HEK293T (cell line): ENCODE measurements at regions not wholly inside any gene's neighbourhood (a gene's known extent, or its start where the extent isn't known, plus 50 kb on each side); places are given as distances from the start of the nearest gene placed in this dataset.

Experiments
- CTCF ChIA-PET: fragments of 350-600 bp; formaldehyde crosslinking; extraction: SDS; loops from one replicate; lab custom pipeline; 2021; ENCODE audit warnings: antibody characterized with exemption, inconsistent platforms; lab: Yijun Ruan, JAX
- POLR2A ChIA-PET: fragments of 350-600 bp; formaldehyde crosslinking; extraction: SDS; loops from one replicate; lab custom pipeline; 2020; ENCODE audit warnings: antibody characterized with exemption, inconsistent platforms; lab: Yijun Ruan, JAX
- DNase-seq: peaks from one replicate; pipeline ENCODE4 v3.0.0; 2012; ENCODE audit warnings: mixed read lengths; ENCODE audit errors: extremely low spot score
- ARNT ChIP-seq: fragments of 450-650 bp; IDR thresholded peaks from 2 replicates; pipeline ENCODE4 v1.6.1; 2017; ENCODE audit warnings: mild to moderate bottlenecking
- BHLHE40 ChIP-seq: fragments of 450-650 bp; IDR thresholded peaks from 2 replicates; pipeline ENCODE4 v1.6.1; 2016; ENCODE audit warnings: mild to moderate bottlenecking, moderate library complexity, borderline replicate concordance
- CTBP1 ChIP-seq: fragments of 450-650 bp; IDR thresholded peaks from 2 replicates; pipeline ENCODE4 v1.6.1; 2016; ENCODE audit warnings: borderline replicate concordance
- ELF4 ChIP-seq: fragments of 450-650 bp; IDR thresholded peaks from 2 replicates; pipeline ENCODE4 v1.6.1; 2017; ENCODE audit warnings: antibody characterized with exemption
- FOXA1 ChIP-seq: fragments of 450-650 bp; IDR thresholded peaks from 2 replicates; pipeline ENCODE4 v1.6.1; 2016; ENCODE audit warnings: mild to moderate bottlenecking
- FOXK2 ChIP-seq: fragments of 450-650 bp; IDR thresholded peaks from 2 replicates; pipeline ENCODE4 v1.6.1; 2016; ENCODE audit warnings: mild to moderate bottlenecking
- FOXM1 ChIP-seq: fragments of 450-650 bp; IDR thresholded peaks from 2 replicates; pipeline ENCODE4 v1.6.1; 2017; ENCODE audit warnings: mild to moderate bottlenecking, borderline replicate concordance
- HDGF ChIP-seq: fragments of 450-650 bp; IDR thresholded peaks from 2 replicates; pipeline ENCODE4 v1.6.1; 2017; ENCODE audit warnings: antibody characterized with exemption, borderline replicate concordance
- L3MBTL2 ChIP-seq: fragments of 450-650 bp; conservative IDR thresholded peaks from 2 replicates; pipeline ENCODE4 v1.6.1; 2016; ENCODE audit warnings: mild to moderate bottlenecking
- LEF1 ChIP-seq: fragments of 450-650 bp; IDR thresholded peaks from 2 replicates; pipeline ENCODE4 v1.6.1; 2017; ENCODE audit warnings: mild to moderate bottlenecking, borderline replicate concordance
- NFRKB ChIP-seq: fragments of 450-650 bp; IDR thresholded peaks from 2 replicates; pipeline ENCODE4 v1.6.1; 2016; ENCODE audit warnings: mild to moderate bottlenecking, moderate library complexity
- PKNOX1 ChIP-seq: fragments of 450-650 bp; IDR thresholded peaks from 2 replicates; pipeline ENCODE4 v1.6.1; 2016
- SP1 ChIP-seq: fragments of 450-650 bp; IDR thresholded peaks from 2 replicates; pipeline ENCODE4 v1.6.1; 2017
- SUZ12 ChIP-seq: fragments of 450-650 bp; IDR thresholded peaks from 2 replicates; pipeline ENCODE4 v1.6.1; 2016; ENCODE audit warnings: mild to moderate bottlenecking
- TARDBP ChIP-seq: fragments of 450-650 bp; IDR thresholded peaks from 2 replicates; pipeline ENCODE4 v1.6.1; 2016
- ZNF384 ChIP-seq: fragments of 450-650 bp; IDR thresholded peaks from 2 replicates; pipeline ENCODE4 v1.6.1; 2016

DNA sequence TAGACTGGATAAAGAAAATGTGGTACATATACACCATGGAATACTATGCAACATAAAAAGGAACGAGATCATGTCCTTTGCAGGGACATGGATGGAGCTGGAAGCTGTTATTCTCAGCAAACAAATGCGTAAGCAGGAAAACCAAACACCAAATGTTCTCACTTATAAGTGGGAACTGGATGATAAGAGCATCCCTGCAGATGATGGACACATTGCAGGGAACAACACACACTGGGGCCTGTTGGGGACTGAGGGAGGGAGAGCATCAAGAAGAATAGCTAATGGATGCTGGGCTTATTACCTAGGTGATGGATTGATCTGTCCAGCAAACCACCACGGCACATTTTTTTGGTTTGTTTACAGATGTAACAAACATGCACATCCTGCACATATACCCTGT is 470.5 kb upstream of the CITED2 start:
- POLR2A ChIA-PET: no interaction called here
- DNase-seq: no peak
- TF ChIP-seq FOXA1 (no peak), TARDBP (no peak), ELF4 (no peak), SP1 (no peak), FOXK2 (no peak), ARNT (no peak), CTBP1 (no peak), SUZ12 (no peak), L3MBTL2 (no peak), FOXM1 (no peak), ZNF384 (no peak), NFRKB (no peak), PKNOX1 (no peak), BHLHE40 (no peak)
- CTCF ChIA-PET: no interaction called here

- CTCF ChIA-PET: no interaction called here
- DNase-seq: no peak
- TF ChIP-seq CTBP1 (no peak), NFRKB (no peak)
- POLR2A ChIA-PET: no interaction called here
Measured at GRCh38 chr6:139841794-139842215, 467.4 kb upstream of the CITED2 start.

DNA sequence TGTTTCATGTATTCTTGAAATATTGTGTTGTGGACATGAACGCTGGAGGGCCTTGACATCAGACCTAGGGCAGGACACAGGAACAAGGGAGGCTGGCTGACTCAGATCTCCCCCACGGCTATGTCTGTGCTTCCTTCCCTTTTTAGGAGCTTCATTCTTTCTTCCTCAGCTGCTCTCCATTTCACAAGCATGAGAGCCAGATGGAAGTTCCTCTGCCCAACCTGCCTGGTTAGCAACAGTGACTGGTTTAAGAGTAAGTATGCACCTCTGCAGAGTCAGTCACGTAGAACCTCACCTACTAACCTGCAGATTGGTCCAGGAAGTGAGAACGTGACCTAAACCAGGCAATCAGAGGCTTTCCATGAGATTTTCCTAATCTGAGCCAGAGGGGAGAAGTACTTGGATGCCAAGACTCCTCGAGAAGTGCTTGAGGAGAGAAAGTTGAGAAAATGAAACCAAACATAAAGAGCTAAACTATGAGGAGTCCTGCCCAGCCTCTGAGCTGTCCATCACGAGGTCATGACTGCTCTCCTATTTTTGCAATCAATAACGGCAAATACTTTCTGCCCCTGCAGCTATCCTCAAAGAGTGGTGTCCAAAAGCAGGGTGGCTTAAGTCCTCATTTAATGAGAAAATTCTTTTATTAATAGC is 465.2 kb upstream of the CITED2 start:
- TF ChIP-seq ELF4 (no peak), CTBP1 (no peak), PKNOX1 (no peak), HDGF (no peak), TARDBP (no peak), ARNT (no peak), BHLHE40 (no peak), FOXA1 (no peak), NFRKB (no peak), FOXK2 (no peak), LEF1 (no peak), SP1 (no peak), FOXM1 (no peak), L3MBTL2 (no peak), SUZ12 (no peak)
- no peak for DNase-seq
- ChIA-PET POLR2A (no interaction called here), CTCF (no interaction called here)

GRCh38 chr6:139834232-139834631 is 459.8 kb upstream of the CITED2 start:
- CTCF ChIA-PET: no interaction called here
- TF ChIP-seq LEF1 (no peak), SP1 (no peak), HDGF (no peak), L3MBTL2 (no peak), NFRKB (no peak), ARNT (no peak), BHLHE40 (no peak), FOXA1 (no peak), TARDBP (no peak), FOXK2 (no peak), ELF4 (no peak), FOXM1 (no peak), ZNF384 (no peak), SUZ12 (no peak), CTBP1 (no peak), PKNOX1 (no peak)
- DNase-seq: no peak
- POLR2A ChIA-PET: no interaction called here

DNA sequence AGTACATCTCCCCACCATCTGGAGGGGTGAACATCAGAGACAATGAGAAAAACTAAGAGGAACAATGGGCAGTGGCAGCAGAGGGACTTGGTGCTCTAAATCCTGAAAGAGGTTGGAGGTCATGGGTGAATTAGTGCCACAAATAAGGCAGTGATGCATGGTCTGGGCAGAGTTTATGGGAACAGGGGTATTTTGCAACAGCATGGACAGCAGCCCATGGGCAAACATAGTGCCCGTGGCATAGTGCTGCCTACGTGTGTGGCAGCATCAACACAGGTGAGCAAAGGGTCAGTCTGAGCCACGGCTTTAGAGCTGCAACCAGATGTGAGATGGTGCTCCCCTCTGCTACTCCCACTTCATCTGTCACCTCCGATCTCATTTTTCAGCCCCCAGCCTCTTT is 459.1 kb upstream of the CITED2 start:
- ChIA-PET CTCF (no interaction called here), POLR2A (no interaction called here)
- no peak for TF ChIP-seq L3MBTL2
- no peak for TF ChIP-seq FOXM1
- no peak for TF ChIP-seq SUZ12
- TF ChIP-seq NFRKB: no peak
- TF ChIP-seq FOXA1: no peak
- TF ChIP-seq FOXK2: no peak
- TF ChIP-seq CTBP1: no peak
- TF ChIP-seq BHLHE40: no peak
- DNase-seq: no peak

GRCh38 chr6:139832493-139833305 is 458.3 kb upstream of the CITED2 start:
- ChIA-PET CTCF (no interaction called here), POLR2A (interaction anchor here (0.6 kb wide), 1 partner anchor 457 kb away, joined by 3 read pairs; no protein-coding TSS in a partner anchor)
- DNase-seq: no peak
- no peak for TF ChIP-seq ZNF384
- no peak for TF ChIP-seq CTBP1
- TF ChIP-seq ELF4: no peak
- no peak for TF ChIP-seq PKNOX1
- no peak for TF ChIP-seq HDGF
- no peak for TF ChIP-seq FOXM1
- no peak for TF ChIP-seq LEF1
- no peak for TF ChIP-seq BHLHE40
- no peak for TF ChIP-seq NFRKB
- no peak for TF ChIP-seq ARNT
- TF ChIP-seq TARDBP: no peak
- TF ChIP-seq SUZ12: no peak
- TF ChIP-seq FOXA1: no peak
- TF ChIP-seq FOXK2: no peak
- TF ChIP-seq SP1: no peak
- no peak for TF ChIP-seq L3MBTL2
